Ascending aorta (tissue), 2 donors: ENCODE measurements at regions not wholly inside any gene's neighbourhood (a gene's known extent, or its start where the extent isn't known, plus 50 kb on each side); places are given as distances from the start of the nearest gene placed in this dataset.

Experiments used
- DNase-seq, 2 donors: peaks; one replicate each; pipeline ENCODE4 v3.0.0-alpha.2; 2019; ENCODE audit warnings: low spot score in 2 of 2
- H3K27ac ChIP-seq, 2 donors: fragments of 200-600 bp; sonication (generic); one replicate each; pipeline ENCODE4 v1.5.1; 2016 to 2017; ENCODE audit warnings: mild to moderate bottlenecking in 1 of 2
- H3K27me3 ChIP-seq: fragments of 200-600 bp; sonication (generic); one replicate; pipeline ENCODE4 v1.5.1; 2017
- H3K36me3 ChIP-seq, 2 donors: fragments of 200-600 bp; sonication (generic); one replicate each; pipeline ENCODE4 v1.5.1; 2016
- H3K4me1 ChIP-seq, 2 donors: fragments of 200-600 bp; sonication (generic); one replicate each; pipeline ENCODE4 v1.5.1; 2016 to 2017; ENCODE audit warnings: mild to moderate bottlenecking in 1 of 2
- H3K4me3 ChIP-seq, 2 donors: fragments of 200-600 bp; sonication (generic); one replicate each; pipeline ENCODE4 v1.5.1; 2016 to 2017; ENCODE audit warnings: mild to moderate bottlenecking in 1 of 2
- H3K9me3 ChIP-seq, 2 donors: fragments of 200-600 bp; sonication (generic); one replicate each; pipeline ENCODE4 v1.5.1; 2016
- CTCF ChIP-seq, 3 experiments: fragments of 200-600 bp in 2 of 3; fragments of 450-650 bp in 1 of 3; sonication (generic) in 2 of 3; IDR thresholded peaks; one replicate each; pipeline ENCODE4 v1.5.1; 2016 to 2019; ENCODE audit warnings: antibody characterized with exemption in 3 of 3, mild to moderate bottlenecking in 1 of 3, moderate library complexity in 1 of 3
- intact Hi-C: fragments of 100-400 bp; cut with DNase I; formaldehyde crosslinking; loops from one replicate; pipeline ENCODE4 v1.15.1; 2023

GRCh38 chr14:85056267-85056666 is 473.7 kb upstream of the FLRT2 start:
- H3K4me3 ChIP-seq: no peak overlapping the region
- no peaks in the 10 kb centered on the region for H3K9me3 ChIP-seq
- TF ChIP-seq CTCF (IDR thresholded peaks at IDR 0.05): no peak
- no peaks in the 10 kb centered on the region for H3K27me3 ChIP-seq
- intact Hi-C loops: no loop called here
- no peaks in the 10 kb centered on the region for H3K36me3 ChIP-seq
- H3K4me1 ChIP-seq: no peaks in the 10 kb centered on the region
- no peak for DNase-seq
- H3K27ac ChIP-seq: no peak overlapping the region

- H3K27ac ChIP-seq: no peak overlapping the region
- H3K4me3 ChIP-seq: no peak overlapping the region
- intact Hi-C loops: no loop called here
- no peaks in the 10 kb centered on the region for H3K4me1 ChIP-seq
- H3K27me3 ChIP-seq: no peaks in the 10 kb centered on the region
- H3K36me3 ChIP-seq: no peaks in the 10 kb centered on the region
- no peak for DNase-seq
- no peak for TF ChIP-seq CTCF (IDR thresholded peaks at IDR 0.05)
- no peaks in the 10 kb centered on the region for H3K9me3 ChIP-seq
These were observed 472.7 kb upstream of the FLRT2 start for GRCh38 chr14:85057221-85057620.

GRCh38 chr14:85058150-85058549 is 471.8 kb upstream of the FLRT2 start:
- H3K36me3 ChIP-seq: no peaks in the 10 kb centered on the region
- H3K27me3 ChIP-seq: no peaks in the 10 kb centered on the region
- no peaks in the 10 kb centered on the region for H3K9me3 ChIP-seq
- H3K4me3 ChIP-seq: no peak overlapping the region
- intact Hi-C loops: no loop called here
- no peak overlapping the region for H3K27ac ChIP-seq
- no peak for TF ChIP-seq CTCF (IDR thresholded peaks at IDR 0.05)
- H3K4me1 ChIP-seq: no peaks in the 10 kb centered on the region
- DNase-seq: no peak

- Histone ChIP-seq H3K4me3 (no peak overlapping the region), H3K4me1 (no peaks in the 10 kb centered on the region), H3K27ac (no peak overlapping the region), H3K9me3 (no peaks in the 10 kb centered on the region), H3K36me3 (no peaks in the 10 kb centered on the region), H3K27me3 (no peaks in the 10 kb centered on the region)
- TF ChIP-seq CTCF (IDR thresholded peaks at IDR 0.05): no peak
- intact Hi-C loops: no loop called here
- DNase-seq: no peak
These were observed 469.8 kb upstream of the FLRT2 start for GRCh38 chr14:85060121-85060520.

- TF ChIP-seq CTCF (IDR thresholded peaks at IDR 0.05): no peak
- Histone ChIP-seq H3K4me1 (no peaks in the 10 kb centered on the region), H3K36me3 (no peaks in the 10 kb centered on the region), H3K4me3 (no peak overlapping the region), H3K27me3 (no peaks in the 10 kb centered on the region), H3K27ac (no peak overlapping the region), H3K9me3 (no peaks in the 10 kb centered on the region)
- intact Hi-C loops: no loop called here
- no peak for DNase-seq
These were observed 468.7 kb upstream of the FLRT2 start for GRCh38 chr14:85061256-85061655.

GRCh38 chr14:85063747-85064146 is 466.2 kb upstream of the FLRT2 start:
- Histone ChIP-seq H3K27ac (no peak overlapping the region), H3K27me3 (no peaks in the 10 kb centered on the region), H3K36me3 (no peaks in the 10 kb centered on the region), H3K4me1 (no peaks in the 10 kb centered on the region), H3K9me3 (no peaks in the 10 kb centered on the region), H3K4me3 (no peak overlapping the region)
- intact Hi-C loops: no loop called here
- no peak for DNase-seq
- TF ChIP-seq CTCF (IDR thresholded peaks at IDR 0.05): no peak
